NCI-H82 treated with DMSO at 0.1 percent for 48 hours (cell line): ENCODE measurements at regions not wholly inside any gene's neighbourhood (a gene's known extent, or its start where the extent isn't known, plus 50 kb on each side); places are given as distances from the start of the nearest gene placed in this dataset.
"Not testable (repeated sequence)": the region's sequence is repeated elsewhere in the genome, so short reads cannot be mapped to it uniquely, and the experiment has no call there.

Source experiments
- DNase-seq: peaks from one replicate; lab custom pipeline; 2025; ENCODE audit not compliant: unreplicated experiment; lab: John Stamatoyannopoulos, UW

- DNase-seq: no peak
These were observed 125.1 kb downstream of the PRRX1 start for GRCh38 chr1:170789063-170789462.

- DNase-seq: no peak
These were observed 126.2 kb downstream of the PRRX1 start for GRCh38 chr1:170790175-170790574.

- no peak for DNase-seq
These were observed 126.7 kb downstream of the PRRX1 start for GRCh38 chr1:170790651-170791071.

- peak; percentile 33 for DNase-seq
These were observed 128.0 kb downstream of the PRRX1 start for GRCh38 chr1:170791941-170792340.

GRCh38 chr1:170800265-170800664 is 135.1 kb upstream of the MROH9 start:
- DNase-seq: no peak

- DNase-seq: no peak
These were observed 134.5 kb upstream of the MROH9 start for GRCh38 chr1:170800812-170801211.

- no peak for DNase-seq
These were observed 131.6 kb upstream of the MROH9 start for GRCh38 chr1:170803711-170804110.

- no peak for DNase-seq
These were observed 130.9 kb upstream of the MROH9 start for GRCh38 chr1:170804419-170804818.

- no peak for DNase-seq
These were observed 130.5 kb upstream of the MROH9 start for GRCh38 chr1:170804879-170805278.

GRCh38 chr1:170806961-170807360 is 128.4 kb upstream of the MROH9 start:
- no peak for DNase-seq

GRCh38 chr1:170807432-170807831 is 127.9 kb upstream of the MROH9 start:
- no peak for DNase-seq

- no peak for DNase-seq
These were observed 127.0 kb upstream of the MROH9 start for GRCh38 chr1:170808216-170808885.

GRCh38 chr1:170811013-170811412 is 124.3 kb upstream of the MROH9 start:
- not testable (repeated sequence) for DNase-seq

GRCh38 chr1:170819781-170820180 is 115.6 kb upstream of the MROH9 start:
- no peak for DNase-seq

- DNase-seq: no peak
These were observed 112.2 kb upstream of the MROH9 start for GRCh38 chr1:170823120-170823519.

GRCh38 chr1:170831276-170831675 is 104.1 kb upstream of the MROH9 start:
- no peak for DNase-seq

GRCh38 chr1:170836141-170836540 is 99.2 kb upstream of the MROH9 start:
- DNase-seq: no peak

GRCh38 chr1:170840371-170840770 is 95.0 kb upstream of the MROH9 start:
- DNase-seq: no peak

GRCh38 chr1:170853302-170853701 is 82.0 kb upstream of the MROH9 start:
- no peak for DNase-seq

GRCh38 chr1:170853867-170854266 is 81.5 kb upstream of the MROH9 start:
- no peak for DNase-seq

GRCh38 chr1:170854677-170855076 is 80.7 kb upstream of the MROH9 start:
- DNase-seq: no peak

- DNase-seq: no peak
These were observed 78.9 kb upstream of the MROH9 start for GRCh38 chr1:170856455-170856854.

GRCh38 chr1:170857955-170858354 is 77.4 kb upstream of the MROH9 start:
- no peak for DNase-seq
